Adrenal gland (tissue), 9 donors: ENCODE measurements at regions not wholly inside any gene's neighbourhood (a gene's known extent, or its start where the extent isn't known, plus 50 kb on each side); places are given as distances from the start of the nearest gene placed in this dataset.
"Not testable (repeated sequence)": the region's sequence is repeated elsewhere in the genome, so short reads cannot be mapped to it uniquely, and the experiment has no call there.

Experiments used
- DNase-seq, 7 donors: peaks; one replicate each; pipeline ENCODE4 v3.0.0-alpha.2; 2019 to 2020
- H3K27ac ChIP-seq, 5 donors: fragments of 200-600 bp; sonication (generic) in 4 of 5; 1 replicate in 3 of 5; 2 replicates in 2 of 5; pipeline versions ENCODE4 v1.5.1 to v1.8.0; 2016 to 2020; ENCODE audit warnings: mild to moderate bottlenecking in 1 of 5
- H3K27me3 ChIP-seq: fragments of 200-600 bp; 2 replicates; pipeline ENCODE4 v1.8.0; 2021
- H3K36me3 ChIP-seq, 2 donors: fragments of 200-600 bp; replicated peaks in 1 of 2; 1 replicate in 1 of 2; 2 replicates in 1 of 2; pipeline versions ENCODE4 v1.5.1 to v1.8.0; 2018 to 2022
- H3K4me1 ChIP-seq, 2 donors: fragments of 200-600 bp; replicated peaks in 1 of 2; 1 replicate in 1 of 2; 2 replicates in 1 of 2; pipeline versions ENCODE4 v1.5.1 to v1.8.0; 2018 to 2021
- H3K4me3 ChIP-seq, 4 donors: fragments of 200-600 bp; sonication (generic) in 3 of 4; one replicate each; pipeline ENCODE4 v1.5.1; 2016 to 2018
- H3K9me3 ChIP-seq, 3 donors: fragments of 200-600 bp; sonication (generic) in 1 of 3; replicated peaks in 1 of 3; 1 replicate in 2 of 3; 2 replicates in 1 of 3; pipeline versions ENCODE4 v1.5.1 to v1.8.0; 2016 to 2021
- CTCF ChIP-seq, 6 experiments: fragments of 450-650 bp in 4 of 6; fragments of 200-600 bp in 2 of 6; sonication (generic) in 1 of 6; IDR thresholded peaks; 1 replicate in 5 of 6; 2 replicates in 1 of 6; pipeline versions ENCODE4 v1.5.1 to v1.8.0; 2016 to 2021; ENCODE audit warnings: antibody characterized with exemption in 6 of 6, mild to moderate bottlenecking in 2 of 6, moderate library complexity in 1 of 6
- POLR2A ChIP-seq, 2 donors: fragments of 450-650 bp; IDR thresholded peaks; one replicate each; pipeline ENCODE4 v1.6.1; 2017; ENCODE audit warnings: antibody characterized with exemption in 2 of 2, mild to moderate bottlenecking in 2 of 2, moderate library complexity in 1 of 2
- WGBS, 4 donors: extraction: QIAGEN DNeasy Blood & Tissue Kit in 2 of 4; methylation state at CpG; one replicate each; pipeline versions ENCODE4 v1.1.5 to v1.1.7; 2013 to 2017; 5-methylcytosine and 5-hydroxymethylcytosine counted together
- intact Hi-C, 2 donors: fragments of 100-400 bp; cut with DNase I; formaldehyde crosslinking; loops; one replicate each; pipeline versions ENCODE4 v1.14.1 to v1.15.0; 2022 to 2023
- donor health status: healthy with polysubstance abuse.
- donor health status: Bipolar disorder and iron deficiency.
- donor health status: DM: yes; HTN: yes; CAD: no.
- donor health status: DM: no; HTN: no; CAD: no.
- donor health status: DM: no; HTN: no; CAD: no.

GRCh38 chr3:145024700-145025099 is 1053.1 kb downstream of the DIPK2A start:
- intact Hi-C loops = no loop called here
- no peaks in the 10 kb centered on the region for H3K9me3 ChIP-seq
- H3K4me3 ChIP-seq = no peak overlapping the region
- WGBS, 4 donors = 81 to 95% (median 92%) methylated on average over 1 of the region's 1 CpG
- no peak for DNase-seq
- no peaks in the 10 kb centered on the region for H3K4me1 ChIP-seq
- H3K36me3 ChIP-seq = no peaks in the 10 kb centered on the region
- no peaks in the 10 kb centered on the region for H3K27me3 ChIP-seq
- no peak overlapping the region for H3K27ac ChIP-seq
- no peak for TF ChIP-seq POLR2A (IDR thresholded peaks at IDR 0.05)
- no peak for TF ChIP-seq CTCF (IDR thresholded peaks at IDR 0.05)

DNA sequence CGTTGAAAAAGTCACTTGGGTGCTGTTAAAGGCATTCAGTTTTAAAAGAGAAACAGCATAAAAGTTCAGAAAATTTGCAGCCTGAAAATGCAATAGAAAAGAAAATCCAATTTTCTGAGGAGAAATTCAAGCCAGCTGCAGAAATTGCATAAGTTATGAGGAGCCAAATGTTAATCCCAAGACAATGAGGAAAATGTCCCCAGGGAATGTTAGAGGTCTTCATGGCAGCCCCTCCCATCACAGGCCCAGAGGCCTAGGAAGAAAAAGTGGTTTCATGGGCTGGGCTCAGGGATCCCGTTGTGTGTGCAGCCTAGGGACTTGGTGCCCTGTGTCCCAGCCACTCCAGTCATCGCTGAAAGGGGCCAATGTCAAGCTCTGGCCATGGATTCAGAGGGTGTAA is 1055.6 kb downstream of the DIPK2A start:
- H3K4me3 ChIP-seq, intact Hi-C loops, H3K27ac ChIP-seq, DNase-seq, H3K27me3 ChIP-seq, H3K36me3 ChIP-seq, H3K9me3 ChIP-seq, H3K4me1 ChIP-seq: not testable (repeated sequence)
- 75 to 85% (median 82%) methylated on average over 3 of the region's 3 CpGs for WGBS, 4 donors

DNA sequence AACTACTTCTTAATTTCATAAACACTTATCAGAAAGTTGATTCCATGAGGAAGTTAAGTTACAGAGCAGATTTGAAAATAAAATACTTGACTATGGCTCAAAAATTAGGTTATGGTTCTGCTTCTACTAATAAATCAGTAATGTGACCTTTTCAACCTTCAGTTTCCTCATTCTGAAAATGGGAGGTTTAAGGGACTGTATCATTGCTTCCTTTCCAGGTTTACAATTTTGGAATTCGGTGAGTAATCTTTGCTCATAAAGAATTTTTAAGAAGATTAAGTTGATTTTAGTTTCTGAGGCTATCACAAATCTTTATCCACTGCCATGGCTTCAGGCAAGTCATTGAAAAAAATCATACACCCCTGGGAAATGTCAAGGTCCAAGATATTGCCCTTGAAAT is 1061.2 kb downstream of the DIPK2A start:
- Histone ChIP-seq H3K4me3 (no peak overlapping the region), H3K27ac (no peak overlapping the region), H3K27me3 (no peaks in the 10 kb centered on the region), H3K4me1 (no peaks in the 10 kb centered on the region), H3K9me3 (no peaks in the 10 kb centered on the region), H3K36me3 (no peaks in the 10 kb centered on the region)
- no peak for DNase-seq
- TF ChIP-seq CTCF (IDR thresholded peaks at IDR 0.05) = no peak
- no peak for TF ChIP-seq POLR2A (IDR thresholded peaks at IDR 0.05)
- intact Hi-C loops = no loop called here
- 22 to 46% (median 36%) methylated on average over 1 of the region's 1 CpG for WGBS, 4 donors

GRCh38 chr3:145035682-145036081 is 1064.1 kb downstream of the DIPK2A start:
- TF ChIP-seq CTCF (IDR thresholded peaks at IDR 0.05) = no peak
- TF ChIP-seq POLR2A (IDR thresholded peaks at IDR 0.05) = no peak
- 96 to 100% (median 98%) methylated on average over 1 of the region's 1 CpG for WGBS, 4 donors
- Histone ChIP-seq H3K4me1 (no peaks in the 10 kb centered on the region), H3K36me3 (no peaks in the 10 kb centered on the region), H3K9me3 (no peaks in the 10 kb centered on the region), H3K4me3 (no peak overlapping the region), H3K27ac (no peak overlapping the region), H3K27me3 (no peaks in the 10 kb centered on the region)
- DNase-seq = no peak
- intact Hi-C loops = no loop called here

GRCh38 chr3:145054055-145054454 is 1082.4 kb downstream of the DIPK2A start:
- H3K27ac ChIP-seq, intact Hi-C loops, H3K4me1 ChIP-seq, H3K27me3 ChIP-seq, H3K36me3 ChIP-seq, DNase-seq, H3K9me3 ChIP-seq, H3K4me3 ChIP-seq: not testable (repeated sequence)
- WGBS, 4 donors = 94 to 100% (median 97%) methylated on average over 2 of the region's 2 CpGs
